BE2C (cell line): ENCODE measurements at regions not wholly inside any gene's neighbourhood (a gene's known extent, or its start where the extent isn't known, plus 50 kb on each side); places are given as distances from the start of the nearest gene placed in this dataset.
A peak's percentile ranks its signal among the peaks of the same experiment; 100 is the strongest.
"Not testable (repeated sequence)": the region's sequence is repeated elsewhere in the genome, so short reads cannot be mapped to it uniquely, and the experiment has no call there.

ENCODE experiments used
- DNase-seq: peaks from one replicate; pipeline ENCODE4 v3.0.0-alpha.2; 2020
- H3K27me3 ChIP-seq: fragments of 250-450 bp; sonication (Bioruptor Pico); 2 replicates; pipeline ENCODE4 v1.5.1; 2020; ENCODE audit warnings: mild to moderate bottlenecking
- H3K36me3 ChIP-seq: fragments of 250-450 bp; sonication (Bioruptor Pico); 2 replicates; pipeline ENCODE4 v1.5.1; 2020; ENCODE audit warnings: mild to moderate bottlenecking
- H3K4me1 ChIP-seq: fragments of 250-450 bp; sonication (Bioruptor Pico); 2 replicates; pipeline ENCODE4 v1.5.1; 2020
- H3K4me3 ChIP-seq: 2 replicates; pipeline ENCODE4 v1.5.1; 2011; ENCODE audit warnings: low read depth, low read length
- H3K9me3 ChIP-seq: fragments of 250-450 bp; sonication (Bioruptor Pico); 2 replicates; pipeline ENCODE4 v1.5.1; 2020
- CTCF ChIP-seq: IDR thresholded peaks from 2 replicates; pipeline ENCODE4 v1.5.1; 2012; ENCODE audit warnings: mild to moderate bottlenecking, low read depth, low read length

GRCh38 chr2:57696016-57696415 lies 350.6 kb upstream of the VRK2 start:
- H3K4me3 ChIP-seq = no peak overlapping the region
- no peaks in the 10 kb centered on the region for H3K9me3 ChIP-seq
- no peak for TF ChIP-seq CTCF
- H3K4me1 ChIP-seq = no peaks in the 10 kb centered on the region
- H3K36me3 ChIP-seq = no peaks in the 10 kb centered on the region
- DNase-seq = peak; percentile 6
- H3K27me3 ChIP-seq = no peaks in the 10 kb centered on the region

DNA sequence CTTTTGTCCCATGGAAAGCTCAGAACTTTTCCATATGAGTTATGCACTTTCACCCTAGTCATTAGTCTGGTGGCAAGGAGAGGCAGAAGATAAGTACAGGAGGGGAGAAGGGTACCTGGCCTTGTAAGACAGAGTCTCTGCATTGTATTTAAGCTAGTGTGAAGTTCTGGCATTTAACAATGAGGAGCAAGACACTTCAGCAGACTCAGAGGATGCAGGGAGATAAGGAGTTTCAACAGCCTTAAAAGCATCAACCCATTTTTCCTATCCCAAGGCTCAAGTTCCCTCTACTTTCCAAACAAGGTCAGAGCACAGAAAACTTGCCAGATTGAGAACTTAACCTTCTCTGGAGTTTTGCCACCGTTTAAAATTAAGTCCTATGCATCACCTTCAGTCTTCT lies 348.2 kb upstream of the VRK2 start:
- Histone ChIP-seq H3K36me3 (no peaks in the 10 kb centered on the region), H3K9me3 (no peaks in the 10 kb centered on the region), H3K4me1 (no peaks in the 10 kb centered on the region), H3K4me3 (no peak overlapping the region), H3K27me3 (no peaks in the 10 kb centered on the region)
- no peak for TF ChIP-seq CTCF
- no peak for DNase-seq

- Histone ChIP-seq H3K4me1 (no peaks in the 10 kb centered on the region), H3K4me3 (no peak overlapping the region), H3K36me3 (no peaks in the 10 kb centered on the region), H3K27me3 (no peaks in the 10 kb centered on the region), H3K9me3 (no peaks in the 10 kb centered on the region)
- no peak for DNase-seq
- no peak for TF ChIP-seq CTCF
Measured at GRCh38 chr2:57698935-57699449, 347.6 kb upstream of the VRK2 start.

DNA sequence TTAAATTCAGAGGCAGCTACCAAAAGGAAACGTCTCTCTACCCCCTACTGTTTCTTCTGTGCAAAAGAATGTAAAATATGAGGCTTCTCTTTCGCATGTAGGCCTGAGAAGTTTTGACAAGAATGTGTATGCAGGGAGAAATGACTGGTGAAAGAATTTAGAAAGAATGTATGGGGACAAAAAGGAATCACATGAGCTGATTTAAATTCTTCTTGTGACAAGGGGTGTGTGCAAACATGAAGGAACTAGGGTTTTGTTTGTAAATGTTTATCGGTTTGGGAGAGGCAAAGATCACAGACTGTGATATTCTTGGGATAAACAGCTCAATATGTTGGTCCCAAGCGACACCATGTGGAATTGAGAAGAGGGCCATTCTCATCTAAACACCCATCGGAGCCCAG lies 345.2 kb upstream of the VRK2 start:
- Histone ChIP-seq H3K4me1 (no peaks in the 10 kb centered on the region), H3K9me3 (no peaks in the 10 kb centered on the region), H3K27me3 (no peaks in the 10 kb centered on the region), H3K36me3 (no peaks in the 10 kb centered on the region), H3K4me3 (no peak overlapping the region)
- TF ChIP-seq CTCF = no peak
- DNase-seq = no peak

GRCh38 chr2:57703407-57703806 lies 343.2 kb upstream of the VRK2 start:
- H3K4me3 ChIP-seq = no peak overlapping the region
- no peak for DNase-seq
- no peaks in the 10 kb centered on the region for H3K27me3 ChIP-seq
- H3K9me3 ChIP-seq = no peaks in the 10 kb centered on the region
- no peaks in the 10 kb centered on the region for H3K36me3 ChIP-seq
- TF ChIP-seq CTCF = no peak
- H3K4me1 ChIP-seq = no peaks in the 10 kb centered on the region

GRCh38 chr2:57707794-57708193 lies 338.8 kb upstream of the VRK2 start:
- not testable (repeated sequence) for H3K4me3 ChIP-seq, H3K36me3 ChIP-seq, H3K4me1 ChIP-seq, DNase-seq, H3K9me3 ChIP-seq, H3K27me3 ChIP-seq

DNA sequence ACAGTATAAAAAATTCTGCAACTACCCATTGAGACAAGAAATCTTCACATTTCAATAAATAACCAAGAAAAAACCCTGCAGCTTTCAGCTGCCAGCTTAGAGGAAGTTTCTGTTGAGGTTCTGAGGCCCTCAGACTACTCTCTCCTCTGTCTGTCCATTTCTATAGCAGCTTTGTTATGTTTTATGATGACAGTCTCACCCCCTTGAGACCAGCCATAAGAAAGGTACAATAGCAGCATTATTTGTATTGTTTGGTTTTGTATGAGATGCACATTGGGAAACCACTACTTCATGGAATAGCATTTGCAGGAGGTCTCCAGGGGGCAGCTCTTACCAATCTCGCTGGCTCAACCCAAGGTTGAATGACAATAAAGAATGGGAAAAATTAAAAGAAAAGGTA lies 334.6 kb upstream of the VRK2 start:
- Histone ChIP-seq H3K36me3 (no peaks in the 10 kb centered on the region), H3K4me1 (no peaks in the 10 kb centered on the region), H3K27me3 (no peaks in the 10 kb centered on the region), H3K9me3 (no peaks in the 10 kb centered on the region), H3K4me3 (no peak overlapping the region)
- no peak for TF ChIP-seq CTCF
- no peak for DNase-seq
